ENCODE measurements at regions not wholly inside any gene's neighbourhood (a gene's known extent, or its start where the extent isn't known, plus 50 kb on each side); places are given as distances from the start of the nearest gene placed in this dataset.
"Not testable (repeated sequence)": the region's sequence is repeated elsewhere in the genome, so short reads cannot be mapped to it uniquely, and the experiment has no call there.

GRCh38 chr2:175414191-175414881, 232.8 kb upstream of the ATP5MC3 start:
- TF ChIP-seq CTCF (IDR thresholded peaks at IDR 0.05; ENCODE audit: low read depth, low read length), result no peak
- H3K4me3 ChIP-seq (ENCODE audit: low read depth, low read length), result no peak overlapping the region

GRCh38 chr2:175410941-175411340, 229.4 kb upstream of the ATP5MC3 start:
- H3K4me3 ChIP-seq (ENCODE audit: low read depth, low read length), result not testable (repeated sequence)

GRCh38 chr2:175404839-175405238, 223.3 kb upstream of the ATP5MC3 start:
- no peak for TF ChIP-seq CTCF (IDR thresholded peaks at IDR 0.05; ENCODE audit: low read depth, low read length)
- H3K4me3 ChIP-seq (ENCODE audit: low read depth, low read length), result no peak overlapping the region

GRCh38 chr2:175403599-175404221, 222.2 kb upstream of the ATP5MC3 start:
- TF ChIP-seq CTCF (IDR thresholded peaks at IDR 0.05; ENCODE audit: low read depth, low read length), result no peak
- no peak overlapping the region for H3K4me3 ChIP-seq (ENCODE audit: low read depth, low read length)

GRCh38 chr2:175402571-175402970, 221.1 kb upstream of the ATP5MC3 start:
- H3K4me3 ChIP-seq (ENCODE audit: low read depth, low read length), result no peak overlapping the region
- TF ChIP-seq CTCF (IDR thresholded peaks at IDR 0.05; ENCODE audit: low read depth, low read length), result no peak

GRCh38 chr2:175401956-175402469, 220.5 kb upstream of the ATP5MC3 start:
- no peak overlapping the region for H3K4me3 ChIP-seq (ENCODE audit: low read depth, low read length)

GRCh38 chr2:175400975-175401374, 219.5 kb upstream of the ATP5MC3 start:
- no peak overlapping the region for H3K4me3 ChIP-seq (ENCODE audit: low read depth, low read length)
- TF ChIP-seq CTCF (IDR thresholded peaks at IDR 0.05; ENCODE audit: low read depth, low read length), result no peak

More at GRCh38 chr2:175401956-175402469, 220.5 kb upstream of the ATP5MC3 start:
- TF ChIP-seq CTCF (IDR thresholded peaks at IDR 0.05; ENCODE audit: low read depth, low read length), result no peak
